Tibial nerve (tissue), 4 donors: ENCODE measurements at regions not wholly inside any gene's neighbourhood (a gene's known extent, or its start where the extent isn't known, plus 50 kb on each side); places are given as distances from the start of the nearest gene placed in this dataset.

Experiments
- DNase-seq, 2 donors: peaks; one replicate each; pipeline ENCODE4 v3.0.0-alpha.2; 2019; ENCODE audit warnings: low spot score in 2 of 2
- H3K27ac ChIP-seq, 4 donors: fragments of 200-600 bp; sonication (generic) in 3 of 4; one replicate each; pipeline ENCODE4 v1.5.1; 2017 to 2019; ENCODE audit warnings: mild to moderate bottlenecking in 1 of 4
- H3K27me3 ChIP-seq, 2 donors: fragments of 200-600 bp; sonication (generic) in 1 of 2; one replicate each; pipeline versions ENCODE4 v1.5.1 to v1.6.0; 2017 to 2019
- H3K36me3 ChIP-seq, 3 donors: fragments of 200-600 bp; sonication (generic); one replicate each; pipeline ENCODE4 v1.5.1; 2018 to 2019
- H3K4me1 ChIP-seq, 4 donors: fragments of 200-600 bp; sonication (generic) in 3 of 4; one replicate each; pipeline ENCODE4 v1.5.1; 2017 to 2019
- H3K4me3 ChIP-seq, 4 donors: fragments of 200-600 bp; sonication (generic) in 3 of 4; one replicate each; pipeline ENCODE4 v1.5.1; 2017 to 2019; ENCODE audit warnings: mild to moderate bottlenecking in 1 of 4, moderate library complexity in 1 of 4
- H3K9me3 ChIP-seq, 4 donors: fragments of 200-600 bp; sonication (generic) in 3 of 4; one replicate each; pipeline ENCODE4 v1.5.1; 2017 to 2019
- CTCF ChIP-seq, 5 experiments: fragments of 200-600 bp in 3 of 5; fragments of 450-650 bp in 2 of 5; sonication (generic) in 3 of 5; IDR thresholded peaks; one replicate each; pipeline ENCODE4 v1.5.1; 2016 to 2019; ENCODE audit warnings: antibody characterized with exemption in 5 of 5, mild to moderate bottlenecking in 3 of 5, moderate library complexity in 2 of 5
- EP300 ChIP-seq, 2 donors: sonication (generic); formaldehyde crosslinking; IDR thresholded peaks; one replicate each; pipeline ENCODE4 v1.6.1; 2017; ENCODE audit warnings: antibody characterized with exemption in 2 of 2, mild to moderate bottlenecking in 1 of 2
- POLR2A ChIP-seq, 2 donors: fragments of 450-650 bp; IDR thresholded peaks; one replicate each; pipeline ENCODE4 v1.6.1; 2017; ENCODE audit warnings: antibody characterized with exemption in 2 of 2, mild to moderate bottlenecking in 2 of 2, moderate library complexity in 2 of 2
- WGBS, 2 donors: methylation state at CpG; one replicate each; pipeline ENCODE4 v1.1.5; 2018; 5-methylcytosine and 5-hydroxymethylcytosine counted together

GRCh38 chr11:33559567-33559966, 141.1 kb downstream of the C11orf91 start:
- Histone ChIP-seq H3K27ac (no peak overlapping the region), H3K4me3 (no peak overlapping the region), H3K27me3 (no peaks in the 10 kb centered on the region), H3K36me3 (no peaks in the 10 kb centered on the region), H3K4me1 (peaks cover 0 to 13% (median 4%) of the 10 kb centered on the region in 4 donors), H3K9me3 (no peaks in the 10 kb centered on the region)
- TF ChIP-seq EP300 (IDR thresholded peaks at IDR 0.05) (no peak), CTCF (IDR thresholded peaks at IDR 0.05) (no peak), POLR2A (IDR thresholded peaks at IDR 0.05) (no peak)
- no peak for DNase-seq
- 85% methylated on average over 11 of the region's 11 CpGs for WGBS, 2 donors

- TF ChIP-seq CTCF (IDR thresholded peaks at IDR 0.05): no peak
- TF ChIP-seq EP300 (IDR thresholded peaks at IDR 0.05): no peak
- TF ChIP-seq POLR2A (IDR thresholded peaks at IDR 0.05): no peak
- Histone ChIP-seq H3K4me3 (no peak overlapping the region), H3K27me3 (no peaks in the 10 kb centered on the region), H3K36me3 (no peaks in the 10 kb centered on the region), H3K27ac (no peak overlapping the region), H3K9me3 (no peaks in the 10 kb centered on the region), H3K4me1 (no peaks in the 10 kb centered on the region)
- 72 to 83% methylated on average over 7 of the region's 7 CpGs for WGBS, 2 donors
- DNase-seq: no peak
Measured at GRCh38 chr11:33558097-33558496, 142.5 kb downstream of the C11orf91 start.

- no peaks in the 10 kb centered on the region for H3K36me3 ChIP-seq
- no peaks in the 10 kb centered on the region for H3K9me3 ChIP-seq
- H3K4me3 ChIP-seq: no peak overlapping the region
- H3K4me1 ChIP-seq: no peaks in the 10 kb centered on the region
- no peak for DNase-seq
- no peak overlapping the region for H3K27ac ChIP-seq
- H3K27me3 ChIP-seq: no peaks in the 10 kb centered on the region
- no peak for TF ChIP-seq EP300 (IDR thresholded peaks at IDR 0.05)
- no peak for TF ChIP-seq CTCF (IDR thresholded peaks at IDR 0.05)
- TF ChIP-seq POLR2A (IDR thresholded peaks at IDR 0.05): no peak
- 47 to 63% methylated on average over 1 of the region's 1 CpG for WGBS, 2 donors
Measured at GRCh38 chr11:33557201-33557600, 143.4 kb downstream of the C11orf91 start.

- no peaks in the 10 kb centered on the region for H3K9me3 ChIP-seq
- H3K27me3 ChIP-seq: no peaks in the 10 kb centered on the region
- H3K4me1 ChIP-seq: no peaks in the 10 kb centered on the region
- no peak overlapping the region for H3K27ac ChIP-seq
- TF ChIP-seq EP300 (IDR thresholded peaks at IDR 0.05): no peak
- no peak for TF ChIP-seq POLR2A (IDR thresholded peaks at IDR 0.05)
- no peak for TF ChIP-seq CTCF (IDR thresholded peaks at IDR 0.05)
- no peaks in the 10 kb centered on the region for H3K36me3 ChIP-seq
- H3K4me3 ChIP-seq: no peak overlapping the region
- WGBS, 2 donors: 91 to 93% methylated on average over 7 of the region's 7 CpGs
- DNase-seq: no peak
Measured at GRCh38 chr11:33554219-33554618, 146.4 kb downstream of the C11orf91 start.

- WGBS, 2 donors: 63 to 89% methylated on average over 1 of the region's 1 CpG
- H3K36me3 ChIP-seq: no peaks in the 10 kb centered on the region
- DNase-seq: no peak
- no peak overlapping the region for H3K27ac ChIP-seq
- H3K27me3 ChIP-seq: no peaks in the 10 kb centered on the region
- H3K9me3 ChIP-seq: no peaks in the 10 kb centered on the region
- no peak for TF ChIP-seq CTCF (IDR thresholded peaks at IDR 0.05)
- no peak for TF ChIP-seq EP300 (IDR thresholded peaks at IDR 0.05)
- TF ChIP-seq POLR2A (IDR thresholded peaks at IDR 0.05): no peak
- H3K4me3 ChIP-seq: no peak overlapping the region
- no peaks in the 10 kb centered on the region for H3K4me1 ChIP-seq
Measured at GRCh38 chr11:33553486-33553885, 147.1 kb downstream of the C11orf91 start.
